Mucosa of descending colon (tissue), 3 donors: ENCODE measurements at regions not wholly inside any gene's neighbourhood (a gene's known extent, or its start where the extent isn't known, plus 50 kb on each side); places are given as distances from the start of the nearest gene placed in this dataset.

ENCODE experiments used
- ATAC-seq: fragments of 200-7000 bp; cut with Tn5 transposase; one replicate; pipeline ENCODE4 v1.9.1; 2020; ENCODE audit warnings: mild to moderate bottlenecking, moderate library complexity
- DNase-seq, 3 donors: peaks; one replicate each; pipeline ENCODE4 v3.0.0-alpha.2; 2020
- H3K36me3 ChIP-seq: fragments of 200-600 bp; one replicate; pipeline ENCODE4 v1.8.0; 2021; ENCODE audit warnings: low read depth, mild to moderate bottlenecking
- H3K4me1 ChIP-seq: fragments of 200-600 bp; one replicate; pipeline ENCODE4 v1.8.0; 2021; ENCODE audit warnings: low read depth, mild to moderate bottlenecking
- H3K4me3 ChIP-seq: fragments of 200-600 bp; one replicate; pipeline ENCODE4 v1.8.0; 2021; ENCODE audit warnings: mild to moderate bottlenecking
- H3K9me3 ChIP-seq: fragments of 200-600 bp; one replicate; pipeline ENCODE4 v1.8.0; 2021; ENCODE audit warnings: mild to moderate bottlenecking
- intact Hi-C, 2 donors: fragments of 100-400 bp; cut with DNase I in 1 of 2; cut with micrococcal nuclease in 1 of 2; formaldehyde crosslinking; loops; one replicate each; pipeline versions ENCODE4 v1.11.0 to v1.11.1; 2022; cut with DNase I, micrococcal nuclease
- TF ChIP-seq, protein P1 (sequence below): fragments of 200-600 bp; IDR thresholded peaks from one replicate; pipeline ENCODE4 v1.8.0; 2022; ENCODE audit warnings: antibody characterized with exemption, mild to moderate bottlenecking
- donor health status: DM: no; HTN: no; CAD: no; lungs with moderate emphysema.
- donor health status: DM: no; HTN: no; CAD: no.
- donor health status: DM: no; HTN: yes; CAD: no.

DNA sequence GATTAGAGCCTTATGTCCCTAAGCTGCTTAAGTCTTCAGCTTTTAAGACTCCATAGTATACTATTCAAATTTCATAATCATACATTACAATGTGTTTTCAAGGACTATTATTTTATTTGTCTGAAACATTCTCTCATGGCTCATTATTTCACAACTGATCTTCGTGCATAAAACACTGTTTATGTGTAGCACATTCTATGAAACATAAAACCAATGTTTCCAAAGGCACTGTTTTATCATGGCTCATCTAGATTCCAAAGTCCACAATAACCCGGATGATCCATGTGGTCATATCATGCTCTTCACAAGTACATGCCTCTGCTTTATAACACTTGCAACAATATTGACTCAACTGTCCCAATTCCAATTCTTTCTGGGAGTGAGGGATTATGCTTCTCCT lies 806.1 kb downstream of the TNS3 start:
- Histone ChIP-seq H3K9me3 (no peaks in the 10 kb centered on the region), H3K4me1 (no peaks in the 10 kb centered on the region), H3K36me3 (no peaks in the 10 kb centered on the region), H3K4me3 (no peak overlapping the region)
- intact Hi-C loops: no loop called here
- TF ChIP-seq, protein P1, sequence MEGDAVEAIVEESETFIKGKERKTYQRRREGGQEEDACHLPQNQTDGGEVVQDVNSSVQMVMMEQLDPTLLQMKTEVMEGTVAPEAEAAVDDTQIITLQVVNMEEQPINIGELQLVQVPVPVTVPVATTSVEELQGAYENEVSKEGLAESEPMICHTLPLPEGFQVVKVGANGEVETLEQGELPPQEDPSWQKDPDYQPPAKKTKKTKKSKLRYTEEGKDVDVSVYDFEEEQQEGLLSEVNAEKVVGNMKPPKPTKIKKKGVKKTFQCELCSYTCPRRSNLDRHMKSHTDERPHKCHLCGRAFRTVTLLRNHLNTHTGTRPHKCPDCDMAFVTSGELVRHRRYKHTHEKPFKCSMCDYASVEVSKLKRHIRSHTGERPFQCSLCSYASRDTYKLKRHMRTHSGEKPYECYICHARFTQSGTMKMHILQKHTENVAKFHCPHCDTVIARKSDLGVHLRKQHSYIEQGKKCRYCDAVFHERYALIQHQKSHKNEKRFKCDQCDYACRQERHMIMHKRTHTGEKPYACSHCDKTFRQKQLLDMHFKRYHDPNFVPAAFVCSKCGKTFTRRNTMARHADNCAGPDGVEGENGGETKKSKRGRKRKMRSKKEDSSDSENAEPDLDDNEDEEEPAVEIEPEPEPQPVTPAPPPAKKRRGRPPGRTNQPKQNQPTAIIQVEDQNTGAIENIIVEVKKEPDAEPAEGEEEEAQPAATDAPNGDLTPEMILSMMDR: no peak
- ATAC-seq (no peak), DNase-seq (no peak)

GRCh38 chr7:46775020-46775419 lies 806.9 kb downstream of the TNS3 start:
- intact Hi-C loops: no loop called here
- TF ChIP-seq, protein P1: no peak
- DNase-seq: no peak
- no peaks in the 10 kb centered on the region for H3K9me3 ChIP-seq
- no peaks in the 10 kb centered on the region for H3K4me1 ChIP-seq
- H3K4me3 ChIP-seq: no peak overlapping the region
- H3K36me3 ChIP-seq: no peaks in the 10 kb centered on the region
- no peak for ATAC-seq

DNA sequence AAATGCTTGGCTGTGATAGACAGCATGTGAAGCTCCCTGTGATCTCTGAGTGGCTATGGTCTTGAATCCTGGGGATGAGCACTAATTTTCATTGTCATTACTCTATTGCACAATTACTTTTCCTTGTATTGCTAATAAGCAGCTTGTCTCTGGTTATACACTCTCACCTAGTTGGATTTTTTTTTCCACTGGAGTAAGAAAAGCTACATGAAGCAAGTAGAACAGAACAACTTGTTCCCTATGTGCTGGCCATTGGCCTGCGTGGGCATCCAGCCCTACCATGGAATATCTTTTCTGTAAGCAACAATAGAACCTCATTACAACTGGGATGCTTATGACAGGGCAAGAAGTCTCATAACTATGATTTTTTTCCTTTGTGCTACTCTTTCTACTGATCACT lies 807.4 kb downstream of the TNS3 start:
- Histone ChIP-seq H3K4me3 (no peak overlapping the region), H3K36me3 (no peaks in the 10 kb centered on the region), H3K4me1 (no peaks in the 10 kb centered on the region), H3K9me3 (no peaks in the 10 kb centered on the region)
- intact Hi-C loops: no loop called here
- ATAC-seq: no peak
- TF ChIP-seq, protein P1: no peak
- DNase-seq: no peak

GRCh38 chr7:46772776-46773175 lies 809.1 kb downstream of the TNS3 start:
- DNase-seq (no peak), ATAC-seq (no peak)
- H3K4me3 ChIP-seq: no peak overlapping the region
- no peaks in the 10 kb centered on the region for H3K36me3 ChIP-seq
- no peaks in the 10 kb centered on the region for H3K4me1 ChIP-seq
- no peaks in the 10 kb centered on the region for H3K9me3 ChIP-seq
- intact Hi-C loops: no loop called here
- TF ChIP-seq, protein P1: no peak

- DNase-seq: no peak
- Histone ChIP-seq H3K9me3 (no peaks in the 10 kb centered on the region), H3K4me1 (no peaks in the 10 kb centered on the region), H3K4me3 (no peak overlapping the region), H3K36me3 (no peaks in the 10 kb centered on the region)
- intact Hi-C loops: no loop called here
- ATAC-seq: no peak
- TF ChIP-seq, protein P1: no peak
Observed at GRCh38 chr7:46767071-46767470, 814.8 kb downstream of the TNS3 start.
